HEK293T (cell line): ENCODE measurements at regions not wholly inside any gene's neighbourhood (a gene's known extent, or its start where the extent isn't known, plus 50 kb on each side); places are given as distances from the start of the nearest gene placed in this dataset.

Source experiments
- ARNT ChIP-seq: fragments of 450-650 bp; IDR thresholded peaks from 2 replicates; pipeline ENCODE4 v1.6.1; 2017; ENCODE audit warnings: mild to moderate bottlenecking
- BHLHE40 ChIP-seq: fragments of 450-650 bp; IDR thresholded peaks from 2 replicates; pipeline ENCODE4 v1.6.1; 2016; ENCODE audit warnings: mild to moderate bottlenecking, moderate library complexity, borderline replicate concordance
- CTBP1 ChIP-seq: fragments of 450-650 bp; IDR thresholded peaks from 2 replicates; pipeline ENCODE4 v1.6.1; 2016; ENCODE audit warnings: borderline replicate concordance
- ELF4 ChIP-seq: fragments of 450-650 bp; IDR thresholded peaks from 2 replicates; pipeline ENCODE4 v1.6.1; 2017; ENCODE audit warnings: antibody characterized with exemption
- FOXA1 ChIP-seq: fragments of 450-650 bp; IDR thresholded peaks from 2 replicates; pipeline ENCODE4 v1.6.1; 2016; ENCODE audit warnings: mild to moderate bottlenecking
- FOXK2 ChIP-seq: fragments of 450-650 bp; IDR thresholded peaks from 2 replicates; pipeline ENCODE4 v1.6.1; 2016; ENCODE audit warnings: mild to moderate bottlenecking
- FOXM1 ChIP-seq: fragments of 450-650 bp; IDR thresholded peaks from 2 replicates; pipeline ENCODE4 v1.6.1; 2017; ENCODE audit warnings: mild to moderate bottlenecking, borderline replicate concordance
- HDGF ChIP-seq: fragments of 450-650 bp; IDR thresholded peaks from 2 replicates; pipeline ENCODE4 v1.6.1; 2017; ENCODE audit warnings: antibody characterized with exemption, borderline replicate concordance
- L3MBTL2 ChIP-seq: fragments of 450-650 bp; conservative IDR thresholded peaks from 2 replicates; pipeline ENCODE4 v1.6.1; 2016; ENCODE audit warnings: mild to moderate bottlenecking
- LEF1 ChIP-seq: fragments of 450-650 bp; IDR thresholded peaks from 2 replicates; pipeline ENCODE4 v1.6.1; 2017; ENCODE audit warnings: mild to moderate bottlenecking, borderline replicate concordance
- SP1 ChIP-seq: fragments of 450-650 bp; IDR thresholded peaks from 2 replicates; pipeline ENCODE4 v1.6.1; 2017
- SUZ12 ChIP-seq: fragments of 450-650 bp; IDR thresholded peaks from 2 replicates; pipeline ENCODE4 v1.6.1; 2016; ENCODE audit warnings: mild to moderate bottlenecking
- TARDBP ChIP-seq: fragments of 450-650 bp; IDR thresholded peaks from 2 replicates; pipeline ENCODE4 v1.6.1; 2016
- ZNF384 ChIP-seq: fragments of 450-650 bp; IDR thresholded peaks from 2 replicates; pipeline ENCODE4 v1.6.1; 2016

GRCh38 chr12:112568641-112569040, 149.9 kb downstream of the PTPN11 start:
- no peak for TF ChIP-seq CTBP1
- TF ChIP-seq ARNT: no peak
- no peak for TF ChIP-seq SUZ12
- TF ChIP-seq BHLHE40: no peak
- TF ChIP-seq L3MBTL2: no peak
- no peak for TF ChIP-seq FOXA1
- TF ChIP-seq LEF1: no peak
- TF ChIP-seq FOXM1: no peak
- no peak for TF ChIP-seq ELF4
- TF ChIP-seq FOXK2: no peak
- no peak for TF ChIP-seq SP1
- TF ChIP-seq HDGF: no peak
- TF ChIP-seq TARDBP: no peak
- TF ChIP-seq ZNF384: no peak
